Fibroblast of lung (primary cell): ENCODE measurements at regions not wholly inside any gene's neighbourhood (a gene's known extent, or its start where the extent isn't known, plus 50 kb on each side); places are given as distances from the start of the nearest gene placed in this dataset.

Source experiments
- DNase-seq, 2 donors: peaks; one replicate each; pipeline versions ENCODE4 v3.0.0 to v3.0.0-alpha.2; 2010; ENCODE audit warnings: low read depth in 2 of 2
- H2AFZ ChIP-seq: 2 replicates; pipeline ENCODE4 v1.5.1; 2012; ENCODE audit warnings: low read length, control low read depth, inconsistent platforms
- H3K27ac ChIP-seq: 2 replicates; pipeline ENCODE4 v1.5.1; 2011; ENCODE audit warnings: low read length, control low read depth; ENCODE audit not compliant: insufficient read depth
- H3K27me3 ChIP-seq: 2 replicates; pipeline ENCODE4 v1.5.1; 2011; ENCODE audit warnings: mild to moderate bottlenecking, low read length; ENCODE audit not compliant: control insufficient read depth, insufficient read depth
- H3K36me3 ChIP-seq: 2 replicates; pipeline ENCODE4 v1.5.1; 2011; ENCODE audit warnings: low read length; ENCODE audit not compliant: control insufficient read depth, insufficient read depth
- H3K4me1 ChIP-seq: 2 replicates; pipeline ENCODE4 v1.5.1; 2011; ENCODE audit warnings: low read length; ENCODE audit not compliant: control insufficient read depth, insufficient read depth; ENCODE audit errors: extremely low read depth
- H3K4me2 ChIP-seq: 2 replicates; pipeline ENCODE4 v1.5.1; 2011; ENCODE audit warnings: low read length, control low read depth; ENCODE audit not compliant: insufficient read depth; ENCODE audit errors: extremely low read depth
- H3K4me3 ChIP-seq, 4 experiments: fragments of 200-600 bp in 1 of 4; sonication (generic) in 1 of 4; replicated peaks in 1 of 4; 2 replicates each; pipeline ENCODE4 v1.5.1; 2011 to 2016; ENCODE audit warnings: low read length in 4 of 4, low read depth in 3 of 4, mild to moderate bottlenecking in 3 of 4, control low read depth in 2 of 4, inconsistent platforms in 1 of 4, mixed read lengths in 1 of 4; ENCODE audit not compliant: insufficient read depth in 1 of 4; ENCODE audit errors: control extremely low read depth in 1 of 4
- H3K79me2 ChIP-seq: 2 replicates; pipeline ENCODE4 v1.5.1; 2012; ENCODE audit warnings: mild to moderate bottlenecking, low read length, inconsistent platforms; ENCODE audit not compliant: control insufficient read depth, insufficient read depth
- H3K9ac ChIP-seq: 2 replicates; pipeline ENCODE4 v1.5.1; 2011; ENCODE audit warnings: mild to moderate bottlenecking, low read length, control low read depth; ENCODE audit not compliant: insufficient read depth
- H3K9me3 ChIP-seq: 2 replicates; pipeline ENCODE4 v1.5.1; 2012; ENCODE audit warnings: low read depth, low read length; ENCODE audit not compliant: control insufficient read depth, insufficient read depth
- H4K20me1 ChIP-seq: 2 replicates; pipeline ENCODE4 v1.5.1; 2011; ENCODE audit warnings: low read length; ENCODE audit not compliant: control insufficient read depth, insufficient read depth; ENCODE audit errors: extremely low read depth
- CTCF ChIP-seq, 2 donors: IDR thresholded peaks in 1 of 2; conservative IDR thresholded peaks in 1 of 2; 1 replicate in 1 of 2; 2 replicates in 1 of 2; pipeline ENCODE4 v1.5.1; 2011 to 2012; ENCODE audit warnings: low read length in 2 of 2, control low read depth in 1 of 2, inconsistent platforms in 1 of 2, low read depth in 1 of 2, mild to moderate bottlenecking in 1 of 2
- EZH2 ChIP-seq: IDR thresholded peaks from 2 replicates; pipeline ENCODE4 v1.5.1; 2012; ENCODE audit warnings: low read length, control low read depth, mild to moderate bottlenecking; ENCODE audit errors: missing control alignments

- Histone ChIP-seq H3K4me3 (no peak overlapping the region), H3K4me1 (no peaks in the 10 kb centered on the region), H3K4me2 (no peak overlapping the region), H3K36me3 (no peaks in the 10 kb centered on the region), H3K9me3 (no peaks in the 10 kb centered on the region), H3K27ac (no peak overlapping the region), H3K9ac (no peak overlapping the region), H3K79me2 (no peaks in the 10 kb centered on the region), H3K27me3 (no peaks in the 10 kb centered on the region), H4K20me1 (no peaks in the 10 kb centered on the region), H2AFZ (no peak overlapping the region)
- DNase-seq = no peak
- TF ChIP-seq CTCF (conservative IDR thresholded peaks at IDR 0.05 in 1 of 2, IDR thresholded peaks at IDR 0.05 in 1 of 2; ENCODE audit: low read depth in 1 of 2, low read length in 2 of 2) (no peak), EZH2 (no peak)
These were observed 106.7 kb downstream of the MIS18A start for GRCh38 chr21:32172106-32172505.

- no peak overlapping the region for H3K4me3 ChIP-seq
- no peak for DNase-seq
- H3K9ac ChIP-seq = no peak overlapping the region
- no peaks in the 10 kb centered on the region for H3K36me3 ChIP-seq
- H4K20me1 ChIP-seq = no peaks in the 10 kb centered on the region
- no peak overlapping the region for H2AFZ ChIP-seq
- no peaks in the 10 kb centered on the region for H3K27me3 ChIP-seq
- no peak overlapping the region for H3K4me2 ChIP-seq
- no peaks in the 10 kb centered on the region for H3K4me1 ChIP-seq
- H3K79me2 ChIP-seq = no peaks in the 10 kb centered on the region
- no peaks in the 10 kb centered on the region for H3K9me3 ChIP-seq
- no peak for TF ChIP-seq CTCF (conservative IDR thresholded peaks at IDR 0.05 in 1 of 2, IDR thresholded peaks at IDR 0.05 in 1 of 2; ENCODE audit: low read depth in 1 of 2, low read length in 2 of 2)
- TF ChIP-seq EZH2 = no peak
- no peak overlapping the region for H3K27ac ChIP-seq
These were observed 111.3 kb downstream of the MIS18A start for GRCh38 chr21:32167513-32167912.

GRCh38 chr21:32163386-32163785 is 115.5 kb downstream of the MIS18A start:
- no peak overlapping the region for H3K27ac ChIP-seq
- H3K4me2 ChIP-seq = no peak overlapping the region
- H4K20me1 ChIP-seq = no peaks in the 10 kb centered on the region
- H3K9me3 ChIP-seq = no peaks in the 10 kb centered on the region
- no peaks in the 10 kb centered on the region for H3K27me3 ChIP-seq
- H3K4me1 ChIP-seq = no peaks in the 10 kb centered on the region
- H3K4me3 ChIP-seq = no peak overlapping the region
- no peak overlapping the region for H2AFZ ChIP-seq
- no peak overlapping the region for H3K9ac ChIP-seq
- no peaks in the 10 kb centered on the region for H3K36me3 ChIP-seq
- TF ChIP-seq EZH2 (no peak), CTCF (conservative IDR thresholded peaks at IDR 0.05 in 1 of 2, IDR thresholded peaks at IDR 0.05 in 1 of 2; ENCODE audit: low read depth in 1 of 2, low read length in 2 of 2) (no peak)
- H3K79me2 ChIP-seq = no peaks in the 10 kb centered on the region
- DNase-seq = no peak
